H9 (cell line): ENCODE measurements at regions not wholly inside any gene's neighbourhood (a gene's known extent, or its start where the extent isn't known, plus 50 kb on each side); places are given as distances from the start of the nearest gene placed in this dataset.

Experiments
- DNase-seq: peaks from one replicate; pipeline ENCODE4 v3.0.0-alpha.2; 2017
- H2AFZ ChIP-seq: one replicate; pipeline ENCODE4 v1.6.1; 2013; ENCODE audit warnings: mild to moderate bottlenecking, low read length, control low read depth, moderate library complexity
- H2AK5ac ChIP-seq: 2 replicates; pipeline ENCODE4 v1.6.1; 2013; ENCODE audit warnings: low read length, control low read depth, mixed read lengths; ENCODE audit not compliant: insufficient read length
- H2BK120ac ChIP-seq: one replicate; pipeline ENCODE4 v1.6.1; 2013; ENCODE audit warnings: low read depth, mild to moderate bottlenecking, low read length, control low read depth, inconsistent platforms; ENCODE audit not compliant: poor library complexity, severe bottlenecking
- H2BK12ac ChIP-seq: 2 replicates; pipeline ENCODE4 v1.6.1; 2013; ENCODE audit warnings: low read length, control low read depth, mixed read lengths, low read depth; ENCODE audit not compliant: insufficient read length
- H2BK15ac ChIP-seq: 2 replicates; pipeline ENCODE4 v1.6.1; 2013; ENCODE audit warnings: low read depth, low read length, control low read depth
- H2BK20ac ChIP-seq: one replicate; pipeline ENCODE4 v1.6.1; 2013; ENCODE audit warnings: low read depth, mild to moderate bottlenecking, low read length, control low read depth, inconsistent platforms; ENCODE audit not compliant: poor library complexity, severe bottlenecking
- H2BK5ac ChIP-seq: 2 replicates; pipeline ENCODE4 v1.6.1; 2013; ENCODE audit warnings: low read length, control low read depth, mixed read lengths; ENCODE audit not compliant: insufficient read length
- H3K14ac ChIP-seq: 2 replicates; pipeline ENCODE4 v1.6.1; 2013; ENCODE audit warnings: low read length, control low read depth; ENCODE audit not compliant: insufficient read depth
- H3K18ac ChIP-seq: 2 replicates; pipeline ENCODE4 v1.6.1; 2013; ENCODE audit warnings: low read depth, mild to moderate bottlenecking, mixed read lengths, low read length, control low read depth; ENCODE audit not compliant: insufficient read length
- H3K23ac ChIP-seq: 2 replicates; pipeline ENCODE4 v1.6.1; 2013; ENCODE audit warnings: low read length, control low read depth, mixed read lengths, low read depth; ENCODE audit not compliant: insufficient read length
- H3K23me2 ChIP-seq: 2 replicates; pipeline ENCODE4 v1.6.1; 2013; ENCODE audit warnings: low read depth, mild to moderate bottlenecking, mixed read lengths, low read length, control low read depth; ENCODE audit not compliant: insufficient read length, poor library complexity, severe bottlenecking
- H3K27ac ChIP-seq: 2 replicates; pipeline ENCODE4 v1.5.1; 2013; ENCODE audit warnings: low read length, control low read depth, mixed read lengths, low read depth; ENCODE audit not compliant: insufficient read length
- H3K27me3 ChIP-seq: 2 replicates; pipeline ENCODE4 v1.6.1; 2013; ENCODE audit warnings: low read length, control low read depth, inconsistent platforms; ENCODE audit not compliant: insufficient read depth
- H3K4ac ChIP-seq: 2 replicates; pipeline ENCODE4 v1.6.1; 2013; ENCODE audit warnings: low read depth, mild to moderate bottlenecking, control low read depth, inconsistent platforms, low read length, moderate library complexity
- H3K4me1 ChIP-seq: 2 replicates; pipeline ENCODE4 v1.6.1; 2013; ENCODE audit warnings: low read length, control low read depth, inconsistent platforms; ENCODE audit not compliant: insufficient read depth
- H3K4me2 ChIP-seq: 2 replicates; pipeline ENCODE4 v1.6.1; 2013; ENCODE audit warnings: low read length, control low read depth, mixed read lengths; ENCODE audit not compliant: insufficient read length, insufficient read depth
- H3K56ac ChIP-seq: 2 replicates; pipeline ENCODE4 v1.6.1; 2013; ENCODE audit warnings: low read depth, mild to moderate bottlenecking, mixed read lengths, low read length, control low read depth; ENCODE audit not compliant: insufficient read length
- H3K79me1 ChIP-seq: 2 replicates; pipeline ENCODE4 v1.6.1; 2013; ENCODE audit warnings: low read depth, mild to moderate bottlenecking, moderate library complexity, low read length, control low read depth, inconsistent platforms; ENCODE audit not compliant: insufficient read depth, poor library complexity, severe bottlenecking
- H3K79me2 ChIP-seq: 2 replicates; pipeline ENCODE4 v1.6.1; 2013; ENCODE audit warnings: low read length, control low read depth, inconsistent platforms; ENCODE audit not compliant: insufficient read depth
- H3K9ac ChIP-seq: 2 replicates; pipeline ENCODE4 v1.6.1; 2013; ENCODE audit warnings: low read length, control low read depth, mixed read lengths; ENCODE audit not compliant: insufficient read length; ENCODE audit errors: extremely low read depth
- H3K9me3 ChIP-seq: one replicate; pipeline ENCODE4 v1.6.1; 2013; ENCODE audit warnings: low read depth, low read length, inconsistent platforms; ENCODE audit not compliant: control insufficient read depth
- H3T11ph ChIP-seq: one replicate; pipeline ENCODE4 v1.6.1; 2013; ENCODE audit warnings: mild to moderate bottlenecking, low read length, control low read depth, inconsistent platforms
- H4K20me1 ChIP-seq: one replicate; pipeline ENCODE4 v1.6.1; 2013; ENCODE audit not compliant: control insufficient read depth, insufficient read length, insufficient read depth
- H4K5ac ChIP-seq: 2 replicates; pipeline ENCODE4 v1.6.1; 2013; ENCODE audit warnings: low read depth, mild to moderate bottlenecking, mixed read lengths, low read length, control low read depth; ENCODE audit not compliant: insufficient read length
- H4K8ac ChIP-seq: replicated peaks from 2 replicates; pipeline ENCODE4 v1.6.1; 2013; ENCODE audit warnings: low read length, control low read depth, mixed read lengths, low read depth; ENCODE audit not compliant: insufficient read length
- H4K91ac ChIP-seq: 2 replicates; pipeline ENCODE4 v1.6.1; 2013; ENCODE audit warnings: low read depth, mild to moderate bottlenecking, moderate library complexity, mixed read lengths, low read length, control low read depth; ENCODE audit not compliant: insufficient read length
- H3K27ac Mint-ChIP-seq, 3 experiments: 2 replicates in 2 of 3; 3 replicates in 1 of 3; pipeline ENCODE4 v1.8.0; 2020 to 2021; ENCODE audit warnings: mixed read lengths in 3 of 3, mild to moderate bottlenecking in 1 of 3, moderate library complexity in 1 of 3
- H3K27me3 Mint-ChIP-seq: 2 replicates; pipeline ENCODE4 v1.8.0; 2021; ENCODE audit warnings: low read depth, mild to moderate bottlenecking, moderate library complexity, mixed read lengths
- H3K36me3 Mint-ChIP-seq, 3 experiments: 2 replicates in 2 of 3; 3 replicates in 1 of 3; pipeline ENCODE4 v1.8.0; 2020 to 2021; ENCODE audit warnings: low read depth in 3 of 3, mixed read lengths in 3 of 3; ENCODE audit not compliant: insufficient read depth in 1 of 3
- H3K4me1 Mint-ChIP-seq, 2 experiments: 2 replicates each; pipeline ENCODE4 v1.8.0; 2020; ENCODE audit warnings: mixed read lengths in 2 of 2
- H3K4me3 Mint-ChIP-seq, 2 experiments: 2 replicates in 1 of 2; 3 replicates in 1 of 2; pipeline ENCODE4 v1.8.0; 2020 to 2021; ENCODE audit warnings: mild to moderate bottlenecking in 2 of 2, mixed read lengths in 2 of 2, moderate library complexity in 1 of 2
- H3K9me3 Mint-ChIP-seq, 2 experiments: 2 replicates in 1 of 2; 3 replicates in 1 of 2; pipeline ENCODE4 v1.8.0; 2020; ENCODE audit warnings: mild to moderate bottlenecking in 2 of 2, mixed read lengths in 2 of 2, moderate library complexity in 1 of 2
- WGBS: extraction: QIAGEN DNeasy Blood & Tissue Kit; methylation state at CpG from one replicate; pipeline ENCODE4 v1.1.7; 2013; ENCODE audit warnings: missing lambda C conversion rate, low lambda C conversion rate, mixed read lengths; ENCODE audit not compliant: insufficient read length; ENCODE audit errors: extremely low coverage; 5-methylcytosine and 5-hydroxymethylcytosine counted together
- TF ChIP-seq, protein P1 (sequence below): fragments of 200-600 bp; sonication (generic); conservative IDR thresholded peaks from 3 replicates; pipeline ENCODE4 v1.8.0; 2021; ENCODE audit warnings: antibody characterized with exemption, mild to moderate bottlenecking

DNA sequence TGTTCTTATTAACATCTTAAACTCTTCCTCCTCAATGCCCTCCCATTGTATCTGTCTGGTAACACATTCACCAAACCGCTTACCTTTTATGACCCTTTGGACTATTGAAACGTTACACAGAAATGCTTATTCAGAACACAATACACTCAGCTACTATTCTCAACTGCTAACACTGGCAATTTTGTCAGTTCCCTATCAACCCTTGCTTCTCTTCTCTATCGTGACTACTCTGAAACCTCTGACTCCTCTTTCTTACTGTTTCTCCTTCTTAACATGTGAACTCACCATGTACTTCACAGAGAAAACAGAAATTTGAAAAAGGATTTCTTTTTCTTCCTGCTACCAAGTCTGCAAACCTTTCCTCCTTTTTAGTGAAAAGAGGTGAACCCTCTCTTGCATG is 232.9 kb upstream of the GPR149 start:
- no peaks in the 10 kb centered on the region for H3K36me3 Mint-ChIP-seq
- DNase-seq, result no peak
- Histone ChIP-seq H3K79me1 (no peaks in the 10 kb centered on the region), H3K27me3 (no peaks in the 10 kb centered on the region), H3K18ac (no peak overlapping the region), H3K79me2 (no peaks in the 10 kb centered on the region), H3K9ac (no peak overlapping the region), H3K9me3 (no peaks in the 10 kb centered on the region), H4K8ac (no peak overlapping the region), H3T11ph (no peak overlapping the region), H2AFZ (no peak overlapping the region), H3K56ac (no peak overlapping the region), H2BK5ac (no peak overlapping the region), H3K23me2 (no peaks in the 10 kb centered on the region), H4K20me1 (no peaks in the 10 kb centered on the region), H2BK12ac (no peak overlapping the region), H2AK5ac (no peak overlapping the region), H2BK15ac (no peak overlapping the region), H4K5ac (no peak overlapping the region), H4K91ac (no peak overlapping the region), H3K4ac (no peak overlapping the region), H3K14ac (no peak overlapping the region), H3K27ac (no peak overlapping the region), H2BK120ac (no peak overlapping the region), H3K4me2 (no peak overlapping the region), H3K4me1 (no peaks in the 10 kb centered on the region), H2BK20ac (no peak overlapping the region), H3K23ac (no peak overlapping the region)
- TF ChIP-seq, protein P1, sequence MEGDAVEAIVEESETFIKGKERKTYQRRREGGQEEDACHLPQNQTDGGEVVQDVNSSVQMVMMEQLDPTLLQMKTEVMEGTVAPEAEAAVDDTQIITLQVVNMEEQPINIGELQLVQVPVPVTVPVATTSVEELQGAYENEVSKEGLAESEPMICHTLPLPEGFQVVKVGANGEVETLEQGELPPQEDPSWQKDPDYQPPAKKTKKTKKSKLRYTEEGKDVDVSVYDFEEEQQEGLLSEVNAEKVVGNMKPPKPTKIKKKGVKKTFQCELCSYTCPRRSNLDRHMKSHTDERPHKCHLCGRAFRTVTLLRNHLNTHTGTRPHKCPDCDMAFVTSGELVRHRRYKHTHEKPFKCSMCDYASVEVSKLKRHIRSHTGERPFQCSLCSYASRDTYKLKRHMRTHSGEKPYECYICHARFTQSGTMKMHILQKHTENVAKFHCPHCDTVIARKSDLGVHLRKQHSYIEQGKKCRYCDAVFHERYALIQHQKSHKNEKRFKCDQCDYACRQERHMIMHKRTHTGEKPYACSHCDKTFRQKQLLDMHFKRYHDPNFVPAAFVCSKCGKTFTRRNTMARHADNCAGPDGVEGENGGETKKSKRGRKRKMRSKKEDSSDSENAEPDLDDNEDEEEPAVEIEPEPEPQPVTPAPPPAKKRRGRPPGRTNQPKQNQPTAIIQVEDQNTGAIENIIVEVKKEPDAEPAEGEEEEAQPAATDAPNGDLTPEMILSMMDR, result no peak
- peaks cover under 1 to 4% of the 10 kb centered on the region in 2 experiments; a peak in 1 of 4 replicates for H3K4me1 Mint-ChIP-seq
- H3K9me3 Mint-ChIP-seq, result no peaks in the 10 kb centered on the region
- H3K4me3 Mint-ChIP-seq, result no peak overlapping the region
- no CpG with 5 or more reads among the region's 3 CpGs for WGBS
- H3K27me3 Mint-ChIP-seq, result no peaks in the 10 kb centered on the region
- H3K27ac Mint-ChIP-seq, result no peak overlapping the region
